ENCODE measurements at regions not wholly inside any gene's neighbourhood (a gene's known extent, or its start where the extent isn't known, plus 50 kb on each side); places are given as distances from the start of the nearest gene placed in this dataset.

DNA sequence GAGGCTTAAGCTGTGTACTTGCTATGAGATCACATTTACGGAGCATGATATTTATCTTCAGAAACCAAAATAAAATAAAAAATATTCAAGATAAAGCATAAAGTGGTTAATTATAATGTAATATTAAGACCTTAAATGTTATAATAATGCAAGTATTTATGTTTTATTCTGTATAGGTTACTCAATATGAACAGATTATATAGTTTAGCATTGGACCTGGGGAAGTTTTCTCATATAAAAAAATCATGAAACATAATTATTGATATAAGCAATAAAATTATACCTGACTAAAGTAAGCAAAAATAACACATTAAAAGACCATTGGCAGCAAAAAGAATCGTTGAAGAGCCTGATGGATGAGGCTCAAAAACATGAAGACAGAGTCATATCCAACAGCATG lies 516.2 kb downstream of the SLC16A7 start:
- DNase-seq = no peak
- no peaks in the 10 kb centered on the region for H3K36me3 ChIP-seq (replicated peaks)
- H3K4me3 ChIP-seq (ENCODE audit: low read depth, low read length) = no peak overlapping the region
- H3K27ac ChIP-seq = no peak overlapping the region
- H3K27me3 ChIP-seq (replicated peaks) = no peaks in the 10 kb centered on the region
- TF ChIP-seq CTCF (IDR thresholded peaks at IDR 0.05; ENCODE audit: low read depth, low read length, missing control alignments) = no peak
- in situ Hi-C loops (cut with HindIII; ENCODE audit: low pct_ligation_motif_present, low sequenced_read_pairs) = no loop called here

DNA sequence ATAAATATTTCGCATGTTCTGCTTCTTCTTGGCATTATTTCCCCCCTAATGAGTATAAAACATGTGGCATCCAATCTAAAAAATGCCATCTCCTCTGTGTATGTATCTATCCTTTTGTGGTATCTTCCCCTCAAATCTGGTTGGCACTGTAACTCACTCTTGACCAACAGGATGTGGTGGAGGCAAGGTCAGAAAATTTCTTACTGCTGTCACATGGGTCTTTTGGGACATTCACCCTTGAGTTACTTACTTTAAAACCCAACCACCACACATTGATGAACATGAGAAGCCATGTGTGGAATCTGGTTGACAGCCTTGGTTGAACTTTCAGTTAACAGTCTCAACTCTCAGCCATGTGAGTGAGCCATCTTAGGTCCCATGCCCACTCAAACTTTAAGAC lies 516.9 kb downstream of the SLC16A7 start:
- in situ Hi-C loops (cut with HindIII; ENCODE audit: low pct_ligation_motif_present, low sequenced_read_pairs) = no loop called here
- H3K27me3 ChIP-seq (replicated peaks) = no peaks in the 10 kb centered on the region
- H3K27ac ChIP-seq = no peak overlapping the region
- no peak for TF ChIP-seq CTCF (IDR thresholded peaks at IDR 0.05; ENCODE audit: low read depth, low read length, missing control alignments)
- no peak overlapping the region for H3K4me3 ChIP-seq (ENCODE audit: low read depth, low read length)
- H3K36me3 ChIP-seq (replicated peaks) = no peaks in the 10 kb centered on the region
- DNase-seq = no peak

DNA sequence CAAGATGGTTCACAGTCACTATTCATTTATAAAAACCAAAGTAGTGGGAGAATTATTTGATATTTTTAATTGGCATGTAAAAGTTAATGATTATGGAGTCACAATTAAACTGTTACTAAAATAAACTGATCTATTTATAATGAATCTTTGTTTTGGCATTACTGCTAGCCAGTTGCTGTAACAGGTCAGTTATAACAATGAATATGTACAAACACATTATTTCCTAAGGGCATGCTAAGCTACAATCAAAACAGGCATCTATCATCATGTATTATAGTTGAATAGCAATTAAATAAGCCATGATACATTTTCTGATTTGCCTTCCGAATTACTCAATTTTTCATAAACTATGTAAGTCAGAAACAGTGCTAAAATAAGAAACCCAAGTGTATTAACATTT lies 518.3 kb downstream of the SLC16A7 start:
- no peak for DNase-seq
- Histone ChIP-seq H3K27me3 (replicated peaks) (no peaks in the 10 kb centered on the region), H3K36me3 (replicated peaks) (no peaks in the 10 kb centered on the region), H3K4me3 (ENCODE audit: low read depth, low read length) (no peak overlapping the region), H3K27ac (no peak overlapping the region)
- no peak for TF ChIP-seq CTCF (IDR thresholded peaks at IDR 0.05; ENCODE audit: low read depth, low read length, missing control alignments)
- in situ Hi-C loops (cut with HindIII; ENCODE audit: low pct_ligation_motif_present, low sequenced_read_pairs) = no loop called here

GRCh38 chr12:60119327-60119726 lies 523.5 kb downstream of the SLC16A7 start:
- no peak overlapping the region for H3K4me3 ChIP-seq (ENCODE audit: low read depth, low read length)
- DNase-seq = no peak
- no peaks in the 10 kb centered on the region for H3K36me3 ChIP-seq (replicated peaks)
- in situ Hi-C loops (cut with HindIII; ENCODE audit: low pct_ligation_motif_present, low sequenced_read_pairs) = no loop called here
- TF ChIP-seq CTCF (IDR thresholded peaks at IDR 0.05; ENCODE audit: low read depth, low read length, missing control alignments) = no peak
- H3K27me3 ChIP-seq (replicated peaks) = no peaks in the 10 kb centered on the region
- H3K27ac ChIP-seq = no peak overlapping the region

- no peak for TF ChIP-seq CTCF (IDR thresholded peaks at IDR 0.05; ENCODE audit: low read depth, low read length, missing control alignments)
- DNase-seq = no peak
These were observed 524.4 kb downstream of the SLC16A7 start for GRCh38 chr12:60120199-60120598.

DNA sequence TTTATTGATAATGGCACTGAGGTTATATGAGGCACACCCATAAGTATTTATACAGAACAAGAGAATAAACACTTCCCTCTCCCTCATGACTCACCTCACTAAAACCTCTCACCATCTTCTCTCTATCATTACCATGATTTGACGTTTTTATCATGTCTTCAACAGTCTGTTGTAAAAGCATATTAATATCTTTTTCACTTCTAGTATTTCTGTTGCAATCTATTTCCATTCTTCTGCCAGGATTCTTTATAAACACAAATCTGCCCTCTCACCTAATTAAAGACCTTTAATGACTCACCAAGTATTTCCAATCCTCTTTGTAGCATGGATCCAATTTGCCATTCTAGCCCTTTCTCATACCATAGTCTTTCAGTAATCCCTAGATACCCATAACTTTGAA lies 527.7 kb downstream of the SLC16A7 start:
- H3K27me3 ChIP-seq (replicated peaks) = no peaks in the 10 kb centered on the region
- H3K27ac ChIP-seq = no peak overlapping the region
- no peaks in the 10 kb centered on the region for H3K36me3 ChIP-seq (replicated peaks)
- in situ Hi-C loops (cut with HindIII; ENCODE audit: low pct_ligation_motif_present, low sequenced_read_pairs) = no loop called here
- no peak for DNase-seq
- no peak overlapping the region for H3K4me3 ChIP-seq (ENCODE audit: low read depth, low read length)
- TF ChIP-seq CTCF (IDR thresholded peaks at IDR 0.05; ENCODE audit: low read depth, low read length, missing control alignments) = no peak

More at GRCh38 chr12:60120199-60120598, 524.4 kb downstream of the SLC16A7 start:
- no peak overlapping the region for H3K27ac ChIP-seq
- in situ Hi-C loops (cut with HindIII; ENCODE audit: low pct_ligation_motif_present, low sequenced_read_pairs) = no loop called here
- no peaks in the 10 kb centered on the region for H3K36me3 ChIP-seq (replicated peaks)
- no peaks in the 10 kb centered on the region for H3K27me3 ChIP-seq (replicated peaks)
- H3K4me3 ChIP-seq (ENCODE audit: low read depth, low read length) = no peak overlapping the region

All from brain microvascular endothelial cell (primary cell).